Breast epithelium (tissue), 4 donors: ENCODE measurements at regions not wholly inside any gene's neighbourhood (a gene's known extent, or its start where the extent isn't known, plus 50 kb on each side); places are given as distances from the start of the nearest gene placed in this dataset.

ENCODE experiments used
- DNase-seq, 2 donors: peaks; one replicate each; pipeline ENCODE4 v3.0.0-alpha.2; 2019; ENCODE audit warnings: low spot score in 2 of 2
- H3K27ac ChIP-seq, 2 donors: fragments of 200-600 bp; sonication (generic) in 1 of 2; one replicate each; pipeline ENCODE4 v1.5.1; 2016 to 2019; ENCODE audit warnings: mild to moderate bottlenecking in 1 of 2
- H3K27me3 ChIP-seq, 2 donors: fragments of 200-600 bp; sonication (generic) in 1 of 2; one replicate each; pipeline versions ENCODE4 v1.5.1 to v1.6.0; 2017 to 2019; ENCODE audit warnings: control low read depth in 1 of 2, mild to moderate bottlenecking in 1 of 2
- H3K36me3 ChIP-seq: fragments of 200-600 bp; one replicate; pipeline ENCODE4 v1.5.1; 2019
- H3K4me1 ChIP-seq, 2 donors: fragments of 200-600 bp; sonication (generic); one replicate each; pipeline ENCODE4 v1.5.1; 2016 to 2019; ENCODE audit warnings: control low read depth in 1 of 2
- H3K4me3 ChIP-seq, 3 donors: fragments of 200-600 bp; sonication (generic); 1 replicate in 2 of 3; 2 replicates in 1 of 3; pipeline ENCODE4 v1.5.1; 2016 to 2019; ENCODE audit warnings: mild to moderate bottlenecking in 3 of 3, moderate library complexity in 2 of 3
- H3K9me3 ChIP-seq, 2 donors: fragments of 200-600 bp; sonication (generic) in 1 of 2; one replicate each; pipeline ENCODE4 v1.5.1; 2016 to 2019; ENCODE audit warnings: control low read depth in 1 of 2
- POLR2A ChIP-seq: fragments of 450-650 bp; IDR thresholded peaks from one replicate; pipeline ENCODE4 v1.6.1; 2016; ENCODE audit warnings: antibody characterized with exemption, mild to moderate bottlenecking, moderate library complexity
- POLR2AphosphoS5 ChIP-seq, 3 donors: sonication (generic); formaldehyde crosslinking; IDR thresholded peaks; one replicate each; pipeline ENCODE4 v1.6.1; 2017; ENCODE audit warnings: antibody characterized with exemption in 3 of 3
- intact Hi-C: fragments of 100-400 bp; cut with DNase I; formaldehyde crosslinking; loops from one replicate; pipeline ENCODE4 v1.15.1; 2023; ENCODE audit warnings: low total_unique reads
- TF ChIP-seq, protein P1 (sequence below), 3 donors: fragments of 450-650 bp; IDR thresholded peaks; one replicate each; pipeline ENCODE4 v1.5.1; 2016 to 2017; ENCODE audit warnings: antibody characterized with exemption in 3 of 3, mild to moderate bottlenecking in 3 of 3, moderate library complexity in 3 of 3

DNA sequence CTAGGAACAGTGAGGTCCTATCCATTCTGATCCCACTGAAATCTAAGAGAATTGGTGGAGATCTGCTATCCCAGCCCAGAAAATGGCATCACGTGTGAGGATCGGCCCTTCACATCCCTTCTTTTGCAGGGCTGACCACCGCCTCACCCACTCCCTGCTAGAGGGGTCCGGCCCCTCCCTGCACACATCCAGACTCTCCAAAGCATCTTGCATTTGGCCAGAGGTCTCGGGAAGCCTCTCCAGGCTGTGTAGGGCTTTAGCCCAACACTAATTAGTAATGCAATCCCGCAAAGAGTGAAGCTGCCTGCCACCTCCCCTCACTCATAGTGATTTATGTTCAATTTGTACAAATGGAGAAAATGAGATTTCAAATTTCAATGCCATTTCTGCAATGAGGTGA is 434.4 kb upstream of the ZFHX3 start:
- Histone ChIP-seq H3K36me3 (no peaks in the 10 kb centered on the region), H3K9me3 (no peaks in the 10 kb centered on the region), H3K27ac (no peak overlapping the region), H3K4me3 (no peak overlapping the region), H3K4me1 (no peaks in the 10 kb centered on the region), H3K27me3 (peaks cover 0 to 3% of the 10 kb centered on the region in 2 donors)
- intact Hi-C loops = no loop called here
- TF ChIP-seq POLR2A (no peak), POLR2AphosphoS5 (IDR thresholded peaks at IDR 0.05) (no peak)
- TF ChIP-seq, protein P1, sequence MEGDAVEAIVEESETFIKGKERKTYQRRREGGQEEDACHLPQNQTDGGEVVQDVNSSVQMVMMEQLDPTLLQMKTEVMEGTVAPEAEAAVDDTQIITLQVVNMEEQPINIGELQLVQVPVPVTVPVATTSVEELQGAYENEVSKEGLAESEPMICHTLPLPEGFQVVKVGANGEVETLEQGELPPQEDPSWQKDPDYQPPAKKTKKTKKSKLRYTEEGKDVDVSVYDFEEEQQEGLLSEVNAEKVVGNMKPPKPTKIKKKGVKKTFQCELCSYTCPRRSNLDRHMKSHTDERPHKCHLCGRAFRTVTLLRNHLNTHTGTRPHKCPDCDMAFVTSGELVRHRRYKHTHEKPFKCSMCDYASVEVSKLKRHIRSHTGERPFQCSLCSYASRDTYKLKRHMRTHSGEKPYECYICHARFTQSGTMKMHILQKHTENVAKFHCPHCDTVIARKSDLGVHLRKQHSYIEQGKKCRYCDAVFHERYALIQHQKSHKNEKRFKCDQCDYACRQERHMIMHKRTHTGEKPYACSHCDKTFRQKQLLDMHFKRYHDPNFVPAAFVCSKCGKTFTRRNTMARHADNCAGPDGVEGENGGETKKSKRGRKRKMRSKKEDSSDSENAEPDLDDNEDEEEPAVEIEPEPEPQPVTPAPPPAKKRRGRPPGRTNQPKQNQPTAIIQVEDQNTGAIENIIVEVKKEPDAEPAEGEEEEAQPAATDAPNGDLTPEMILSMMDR (IDR thresholded peaks at IDR 0.05) = no peak
- DNase-seq = no peak

GRCh38 chr16:73480381-73480780 is 432.5 kb upstream of the ZFHX3 start:
- no peaks in the 10 kb centered on the region for H3K36me3 ChIP-seq
- no peak for TF ChIP-seq POLR2AphosphoS5 (IDR thresholded peaks at IDR 0.05)
- TF ChIP-seq, protein P1 (IDR thresholded peaks at IDR 0.05) = no peak
- H3K27ac ChIP-seq = no peak overlapping the region
- no peak overlapping the region for H3K4me3 ChIP-seq
- no peaks in the 10 kb centered on the region for H3K9me3 ChIP-seq
- H3K27me3 ChIP-seq = peaks cover 0 to 3% of the 10 kb centered on the region in 2 donors
- no peak for DNase-seq
- no peaks in the 10 kb centered on the region for H3K4me1 ChIP-seq
- intact Hi-C loops = no loop called here

DNA sequence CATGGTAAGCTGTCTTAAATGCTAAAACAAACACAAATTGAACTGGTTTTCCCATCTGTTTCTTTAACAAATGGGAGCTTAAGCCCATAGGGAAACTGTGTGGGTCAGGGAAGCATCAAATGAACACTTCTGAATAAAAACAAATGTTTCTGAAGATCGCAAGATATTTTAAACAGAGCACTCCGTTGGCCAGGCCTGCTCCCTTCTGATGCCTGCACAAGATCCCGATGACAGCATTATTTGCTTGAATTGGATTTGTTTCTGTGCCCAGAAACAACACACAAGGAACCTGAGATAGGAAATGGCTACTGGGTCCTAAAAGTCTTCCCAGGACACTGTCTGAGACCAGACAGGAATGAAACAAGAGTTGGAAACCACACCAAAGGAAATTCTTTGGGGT is 425.8 kb upstream of the ZFHX3 start:
- Histone ChIP-seq H3K9me3 (no peaks in the 10 kb centered on the region), H3K27ac (no peak overlapping the region), H3K27me3 (peaks cover 0 to 5% of the 10 kb centered on the region in 2 donors), H3K4me1 (no peaks in the 10 kb centered on the region), H3K36me3 (no peaks in the 10 kb centered on the region), H3K4me3 (no peak overlapping the region)
- no peak for DNase-seq
- TF ChIP-seq POLR2A (no peak), POLR2AphosphoS5 (IDR thresholded peaks at IDR 0.05) (no peak)
- TF ChIP-seq, protein P1 (IDR thresholded peaks at IDR 0.05) = no peak
- intact Hi-C loops = no loop called here

DNA sequence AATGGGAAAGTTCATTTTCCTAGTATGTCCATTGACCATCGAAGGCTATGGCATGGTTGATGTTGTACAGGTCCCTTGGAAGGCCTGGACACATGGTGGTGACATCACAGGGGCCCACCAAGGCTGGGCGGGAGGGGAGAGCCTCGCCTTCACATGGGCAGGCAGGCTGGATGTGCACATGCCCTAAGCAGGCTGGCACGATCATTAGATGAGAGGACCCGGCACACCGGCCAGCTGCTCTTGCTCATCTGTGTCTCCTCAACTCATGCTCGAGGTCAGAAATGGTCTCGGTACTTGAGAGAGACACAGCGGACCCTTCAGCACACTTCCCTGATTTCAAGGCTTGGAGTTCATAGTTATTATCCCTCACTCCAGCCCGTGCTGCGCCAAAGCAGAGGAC is 416.9 kb upstream of the ZFHX3 start:
- peaks cover 0 to 3% of the 10 kb centered on the region in 2 donors for H3K9me3 ChIP-seq
- TF ChIP-seq POLR2AphosphoS5 (IDR thresholded peaks at IDR 0.05) (no peak), POLR2A (no peak)
- TF ChIP-seq, protein P1 (IDR thresholded peaks at IDR 0.05) = no peak

DNA sequence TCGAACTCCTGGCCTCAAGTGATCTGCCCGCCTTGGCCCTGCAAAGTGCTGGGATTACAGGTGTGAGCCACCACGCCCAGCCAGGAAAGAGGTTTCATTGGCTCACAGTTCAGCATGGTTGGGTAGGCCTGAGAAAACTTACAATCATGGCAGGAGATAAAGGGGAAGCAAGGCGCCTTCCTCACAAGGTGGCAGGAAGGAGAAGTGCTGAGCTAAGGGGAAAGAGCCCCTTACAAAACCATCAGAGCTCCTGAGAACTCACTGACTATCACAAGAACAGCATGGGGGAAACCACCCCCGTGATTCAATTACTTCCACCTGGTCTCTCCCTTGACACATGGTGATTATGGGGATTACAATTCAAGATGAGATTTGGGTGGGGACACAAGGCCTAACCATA is 411.7 kb upstream of the ZFHX3 start:
- Histone ChIP-seq H3K4me1 (no peaks in the 10 kb centered on the region), H3K4me3 (no peak overlapping the region), H3K9me3 (peaks cover 0 to 8% of the 10 kb centered on the region in 2 donors), H3K27ac (no peak overlapping the region), H3K27me3 (no peaks in the 10 kb centered on the region), H3K36me3 (no peaks in the 10 kb centered on the region)
- DNase-seq = no peak
- TF ChIP-seq POLR2AphosphoS5 (IDR thresholded peaks at IDR 0.05) = no peak
- TF ChIP-seq POLR2A = no peak
- TF ChIP-seq, protein P1 (IDR thresholded peaks at IDR 0.05) = no peak
- intact Hi-C loops = no loop called here

More for the DNA sequence above, 416.9 kb upstream of the ZFHX3 start:
- no peak for DNase-seq
- intact Hi-C loops = no loop called here
- Histone ChIP-seq H3K36me3 (no peaks in the 10 kb centered on the region), H3K27ac (no peak overlapping the region), H3K4me1 (no peaks in the 10 kb centered on the region), H3K27me3 (peaks cover 0 to 9% of the 10 kb centered on the region in 2 donors), H3K4me3 (no peak overlapping the region)
